ENCODE measurements at regions not wholly inside any gene's neighbourhood (a gene's known extent, or its start where the extent isn't known, plus 50 kb on each side); places are given as distances from the start of the nearest gene placed in this dataset.

- no peak for DNase-seq (ENCODE audit: low read depth)
Measured at GRCh38 chr7:41133690-41134299, 569.1 kb downstream of the INHBA start.

GRCh38 chr7:41131956-41132355 is 570.9 kb downstream of the INHBA start:
- no peak for DNase-seq (ENCODE audit: low read depth)

GRCh38 chr7:41130561-41131236 is 572.2 kb downstream of the INHBA start:
- DNase-seq (ENCODE audit: low read depth), result no peak

GRCh38 chr7:41130086-41130485 is 572.8 kb downstream of the INHBA start:
- no peak for DNase-seq (ENCODE audit: low read depth)

GRCh38 chr7:41125343-41125742 is 577.5 kb downstream of the INHBA start:
- DNase-seq (ENCODE audit: low read depth), result no peak

- peak; percentile 34 for DNase-seq (ENCODE audit: low read depth)
Measured at GRCh38 chr7:41122256-41122987, 580.5 kb downstream of the INHBA start.

- no peak for DNase-seq (ENCODE audit: low read depth)
Measured at GRCh38 chr7:41121228-41121627, 581.7 kb downstream of the INHBA start.

- DNase-seq (ENCODE audit: low read depth), result no peak
Measured at GRCh38 chr7:41118486-41118885, 584.4 kb downstream of the INHBA start.

GRCh38 chr7:41117431-41117830 is 585.5 kb downstream of the INHBA start:
- no peak for DNase-seq (ENCODE audit: low read depth)

- no peak for DNase-seq (ENCODE audit: low read depth)
Measured at GRCh38 chr7:41116817-41117216, 586.1 kb downstream of the INHBA start.

GRCh38 chr7:41116337-41116736 is 586.6 kb downstream of the INHBA start:
- DNase-seq (ENCODE audit: low read depth), result no peak

GRCh38 chr7:41114691-41115090 is 588.2 kb downstream of the INHBA start:
- DNase-seq (ENCODE audit: low read depth), result no peak

GRCh38 chr7:41114131-41114530 is 588.8 kb downstream of the INHBA start:
- no peak for DNase-seq (ENCODE audit: low read depth)

- DNase-seq (ENCODE audit: low read depth), result no peak
Measured at GRCh38 chr7:41113719-41114118, 589.2 kb downstream of the INHBA start.

- DNase-seq (ENCODE audit: low read depth), result no peak
Measured at GRCh38 chr7:41110186-41110585, 592.7 kb downstream of the INHBA start.

- DNase-seq (ENCODE audit: low read depth), result no peak
Measured at GRCh38 chr7:41108821-41109220, 594.1 kb downstream of the INHBA start.

- no peak for DNase-seq (ENCODE audit: low read depth)
Measured at GRCh38 chr7:41107938-41108448, 594.9 kb downstream of the INHBA start.

GRCh38 chr7:41107330-41107937 is 595.5 kb downstream of the INHBA start:
- no peak for DNase-seq (ENCODE audit: low read depth)

- DNase-seq (ENCODE audit: low read depth), result no peak
Measured at GRCh38 chr7:41104631-41105030, 598.3 kb downstream of the INHBA start.

GRCh38 chr7:41103331-41103730 is 599.6 kb downstream of the INHBA start:
- DNase-seq (ENCODE audit: low read depth), result no peak

GRCh38 chr7:41098846-41099245 is 604.0 kb downstream of the INHBA start:
- no peak for DNase-seq (ENCODE audit: low read depth)

- DNase-seq (ENCODE audit: low read depth), result no peak
Measured at GRCh38 chr7:41098402-41098801, 604.5 kb downstream of the INHBA start.

- DNase-seq (ENCODE audit: low read depth), result peak; percentile 27
Measured at GRCh38 chr7:41097501-41097900, 605.4 kb downstream of the INHBA start.
